Activated T-helper 17 cell treated with anti-CD3 and anti-CD28 coated beads, Interleukin-2, amount 50 U/mL, for 72 hours (primary cell): ENCODE measurements at regions not wholly inside any gene's neighbourhood (a gene's known extent, or its start where the extent isn't known, plus 50 kb on each side); places are given as distances from the start of the nearest gene placed in this dataset.
"Not testable (repeated sequence)": the region's sequence is repeated elsewhere in the genome, so short reads cannot be mapped to it uniquely, and the experiment has no call there.

Experiments used
- ATAC-seq: fragments of 150-1000 bp; cut with Tn5 transposase; replicated peaks from 2 replicates; pipeline ENCODE4 v1.10.0; 2021; ENCODE audit warnings: mild to moderate bottlenecking, moderate library complexity
- H3K27ac Mint-ChIP-seq: one replicate; pipeline ENCODE4 v1.8.0; 2022; ENCODE audit warnings: mixed read lengths
- H3K27me3 Mint-ChIP-seq: one replicate; pipeline ENCODE4 v1.8.0; 2022; ENCODE audit warnings: mixed read lengths
- H3K36me3 Mint-ChIP-seq: one replicate; pipeline ENCODE4 v1.8.0; 2022; ENCODE audit warnings: low read depth, mild to moderate bottlenecking, mixed read lengths
- H3K4me1 Mint-ChIP-seq: one replicate; pipeline ENCODE4 v1.8.0; 2022; ENCODE audit warnings: mixed read lengths
- H3K4me3 Mint-ChIP-seq: one replicate; pipeline ENCODE4 v1.8.0; 2022; ENCODE audit warnings: mild to moderate bottlenecking, mixed read lengths
- H3K9me3 Mint-ChIP-seq: one replicate; pipeline ENCODE4 v1.8.0; 2022; ENCODE audit warnings: mixed read lengths

DNA sequence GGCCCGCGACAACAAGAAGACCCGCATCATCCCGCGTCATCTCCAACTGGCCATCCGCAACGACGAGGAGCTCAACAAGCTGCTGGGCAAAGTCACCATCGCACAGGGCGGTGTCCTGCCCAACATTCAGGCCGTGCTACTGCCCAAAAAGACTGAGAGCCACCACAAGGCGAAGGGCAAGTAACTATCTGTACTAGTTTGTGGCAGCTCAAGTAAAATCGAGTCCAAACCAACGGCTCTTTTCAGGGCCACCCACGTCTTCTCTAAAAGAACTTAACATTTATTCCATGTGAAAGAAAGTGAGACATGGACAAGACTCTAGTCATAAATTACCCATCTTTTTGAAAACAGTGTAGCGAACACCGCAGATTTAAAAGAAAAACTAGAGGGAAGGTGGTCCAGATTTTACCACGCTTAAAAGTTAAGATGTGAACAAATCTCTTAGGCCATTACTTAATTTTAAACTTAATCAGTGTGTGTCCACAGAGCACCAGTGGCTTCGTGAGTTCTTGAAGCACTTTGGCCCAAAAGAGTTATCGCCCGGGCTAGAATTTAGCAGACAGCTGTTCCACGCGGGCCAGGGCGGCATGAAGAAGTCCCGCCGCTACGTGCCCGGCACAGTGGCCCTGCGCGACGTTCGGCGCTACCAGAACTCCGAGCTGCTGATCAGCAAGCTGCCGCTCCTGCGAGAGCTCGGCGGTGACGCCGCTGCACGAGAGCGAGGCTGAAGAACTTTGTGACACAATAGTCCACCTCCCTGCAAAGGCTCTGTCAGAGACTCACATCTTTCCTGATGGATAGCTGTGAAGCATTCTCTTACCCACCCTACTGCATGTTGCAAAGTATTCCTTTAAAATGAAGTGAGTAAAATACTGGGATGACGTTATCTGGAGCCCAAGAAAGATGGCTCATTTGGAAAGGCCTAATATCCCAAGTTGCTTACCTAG is 113.9 kb upstream of the PRSS16 start:
- H3K4me1 Mint-ChIP-seq = peaks cover 6% of the 10 kb centered on the region

DNA sequence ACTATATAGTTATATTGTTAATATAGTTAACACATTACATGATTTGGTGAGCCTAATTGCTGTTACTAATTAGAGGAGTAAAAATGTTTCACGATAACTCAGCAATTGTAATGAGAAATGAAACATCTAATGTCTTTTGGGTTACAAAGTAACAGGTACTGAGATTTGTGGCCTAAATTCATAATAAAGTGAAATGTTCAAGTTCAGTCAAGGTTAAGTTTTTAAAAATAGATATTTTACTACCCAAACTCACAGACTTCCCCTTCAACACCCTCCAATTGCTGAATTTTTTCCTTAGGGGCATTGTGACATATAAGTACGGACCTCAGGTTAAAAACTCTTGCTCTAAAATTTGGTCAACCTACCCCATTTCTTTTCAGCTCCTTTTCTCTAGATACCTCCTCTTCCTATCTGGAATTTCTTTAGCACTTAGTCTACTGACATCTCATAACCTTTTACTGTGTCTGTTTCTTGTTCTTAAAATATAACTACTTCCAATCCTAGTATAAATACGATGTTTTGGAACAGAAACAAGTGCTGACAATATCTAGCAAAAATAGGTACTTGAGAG is 112.3 kb upstream of the PRSS16 start:
- no peak overlapping the region for H3K27ac Mint-ChIP-seq
- H3K9me3 Mint-ChIP-seq = no peaks in the 10 kb centered on the region
- peaks cover 11% of the 10 kb centered on the region for H3K36me3 Mint-ChIP-seq
- no peak for ATAC-seq
- no peak overlapping the region for H3K4me3 Mint-ChIP-seq
- no peaks in the 10 kb centered on the region for H3K27me3 Mint-ChIP-seq
- peaks cover 12% of the 10 kb centered on the region for H3K4me1 Mint-ChIP-seq

More for the DNA sequence above, 113.9 kb upstream of the PRSS16 start:
- peak; percentile 26 for ATAC-seq
- Mint-ChIP-seq H3K27ac (no peak overlapping the region), H3K36me3 (no peaks in the 10 kb centered on the region), H3K27me3 (no peaks in the 10 kb centered on the region), H3K9me3 (no peaks in the 10 kb centered on the region), H3K4me3 (no peak overlapping the region)

DNA sequence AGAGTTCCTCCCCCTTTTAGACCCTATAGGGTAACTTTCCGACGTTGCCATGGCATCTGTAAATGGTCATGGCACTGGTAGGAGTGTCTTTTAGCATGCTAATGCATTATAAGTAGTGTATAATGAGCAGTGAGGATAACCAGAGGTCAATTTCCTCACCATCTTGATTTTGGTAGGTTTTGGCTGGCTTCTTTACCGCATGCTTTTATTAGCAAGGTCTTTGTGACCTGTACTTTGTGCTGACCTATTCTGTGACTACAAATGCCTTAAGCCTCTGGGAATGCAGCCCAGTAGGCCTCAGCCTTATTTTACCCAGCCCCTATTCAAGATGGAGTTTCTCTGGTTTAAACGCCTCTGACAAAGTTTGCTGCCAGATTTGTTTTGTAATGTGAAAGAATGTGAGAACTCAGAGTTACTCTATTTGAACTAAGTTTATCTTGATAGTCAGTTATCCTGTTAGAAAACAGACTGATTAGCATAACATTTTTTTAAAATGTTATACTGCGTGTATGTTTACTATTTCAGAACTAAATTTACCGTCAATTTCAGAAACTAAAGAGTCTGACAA is 111.3 kb upstream of the PRSS16 start:
- Mint-ChIP-seq H3K4me1 (peaks cover 16% of the 10 kb centered on the region), H3K27ac (no peak overlapping the region), H3K9me3 (no peaks in the 10 kb centered on the region), H3K36me3 (peaks cover 16% of the 10 kb centered on the region), H3K4me3 (no peak overlapping the region), H3K27me3 (no peaks in the 10 kb centered on the region)
- no peak for ATAC-seq

DNA sequence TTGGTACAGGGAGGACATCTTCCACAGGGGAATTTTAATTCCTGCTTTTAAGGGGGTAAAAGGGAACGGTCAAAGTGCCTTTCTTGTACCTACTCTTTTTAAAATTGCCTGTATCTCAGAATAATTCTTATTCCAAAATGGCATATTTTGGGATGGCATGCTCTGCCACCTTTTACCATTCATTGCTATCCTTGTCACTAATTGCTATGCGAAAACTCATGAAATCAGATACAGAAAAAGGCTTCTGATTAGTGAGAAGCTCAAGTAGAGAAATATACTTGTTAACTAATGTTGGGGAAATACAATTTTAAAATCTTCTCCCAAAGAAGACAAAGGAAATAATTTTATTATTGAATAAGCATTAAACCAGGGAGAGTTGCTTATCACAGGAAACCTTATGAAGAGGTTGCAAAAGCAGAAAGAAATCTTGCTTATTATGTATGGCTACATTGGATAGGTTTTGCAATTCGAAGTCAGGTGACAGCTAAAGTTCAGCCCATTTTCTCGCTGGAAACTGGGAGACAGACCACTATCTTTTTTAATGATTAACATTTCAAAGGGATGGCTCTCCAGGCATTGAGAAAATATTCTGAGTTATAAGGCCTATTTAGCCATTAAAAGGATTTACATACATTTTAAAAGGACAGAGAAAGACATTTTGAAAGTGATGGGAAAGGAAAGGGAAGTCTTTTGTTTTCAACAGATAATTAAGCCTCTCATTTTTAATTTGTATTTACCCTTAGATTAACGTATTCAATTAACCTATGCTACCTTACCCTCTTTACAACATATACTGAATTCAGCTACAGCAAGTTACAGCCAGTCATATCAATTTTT is 110.3 kb upstream of the PRSS16 start:
- no peak for ATAC-seq
- H3K27me3 Mint-ChIP-seq = no peaks in the 10 kb centered on the region
- H3K4me3 Mint-ChIP-seq = no peak overlapping the region
- no peaks in the 10 kb centered on the region for H3K9me3 Mint-ChIP-seq
- H3K36me3 Mint-ChIP-seq = peaks cover 17% of the 10 kb centered on the region
- H3K4me1 Mint-ChIP-seq = peaks cover 22% of the 10 kb centered on the region
- no peak overlapping the region for H3K27ac Mint-ChIP-seq

DNA sequence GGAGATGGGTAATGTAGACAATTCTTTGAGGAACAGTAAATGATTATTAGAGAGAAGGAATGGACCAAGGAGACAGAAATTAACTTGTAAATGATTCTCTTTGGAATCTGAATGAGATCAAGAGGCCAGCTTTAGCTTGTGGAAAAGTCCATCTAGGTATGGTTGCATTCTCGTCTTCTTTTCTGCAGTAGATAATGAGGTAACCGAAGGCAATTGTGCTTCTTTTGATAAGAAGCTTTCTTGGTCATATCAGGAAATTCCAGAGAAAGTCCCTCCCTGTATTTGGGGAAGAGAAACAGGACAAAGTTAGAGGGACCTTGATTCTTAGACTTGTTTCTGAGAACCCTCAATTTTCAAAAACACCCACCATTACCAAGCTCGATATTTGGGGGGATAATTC is 109.1 kb upstream of the PRSS16 start:
- no peaks in the 10 kb centered on the region for H3K9me3 Mint-ChIP-seq
- peaks cover 22% of the 10 kb centered on the region for H3K36me3 Mint-ChIP-seq
- H3K4me1 Mint-ChIP-seq = peaks cover 25% of the 10 kb centered on the region
- no peak for ATAC-seq
- no peaks in the 10 kb centered on the region for H3K27me3 Mint-ChIP-seq
- peak overlapping the region; percentile 98 for H3K27ac Mint-ChIP-seq
- peak overlapping the region; percentile 98 for H3K4me3 Mint-ChIP-seq

DNA sequence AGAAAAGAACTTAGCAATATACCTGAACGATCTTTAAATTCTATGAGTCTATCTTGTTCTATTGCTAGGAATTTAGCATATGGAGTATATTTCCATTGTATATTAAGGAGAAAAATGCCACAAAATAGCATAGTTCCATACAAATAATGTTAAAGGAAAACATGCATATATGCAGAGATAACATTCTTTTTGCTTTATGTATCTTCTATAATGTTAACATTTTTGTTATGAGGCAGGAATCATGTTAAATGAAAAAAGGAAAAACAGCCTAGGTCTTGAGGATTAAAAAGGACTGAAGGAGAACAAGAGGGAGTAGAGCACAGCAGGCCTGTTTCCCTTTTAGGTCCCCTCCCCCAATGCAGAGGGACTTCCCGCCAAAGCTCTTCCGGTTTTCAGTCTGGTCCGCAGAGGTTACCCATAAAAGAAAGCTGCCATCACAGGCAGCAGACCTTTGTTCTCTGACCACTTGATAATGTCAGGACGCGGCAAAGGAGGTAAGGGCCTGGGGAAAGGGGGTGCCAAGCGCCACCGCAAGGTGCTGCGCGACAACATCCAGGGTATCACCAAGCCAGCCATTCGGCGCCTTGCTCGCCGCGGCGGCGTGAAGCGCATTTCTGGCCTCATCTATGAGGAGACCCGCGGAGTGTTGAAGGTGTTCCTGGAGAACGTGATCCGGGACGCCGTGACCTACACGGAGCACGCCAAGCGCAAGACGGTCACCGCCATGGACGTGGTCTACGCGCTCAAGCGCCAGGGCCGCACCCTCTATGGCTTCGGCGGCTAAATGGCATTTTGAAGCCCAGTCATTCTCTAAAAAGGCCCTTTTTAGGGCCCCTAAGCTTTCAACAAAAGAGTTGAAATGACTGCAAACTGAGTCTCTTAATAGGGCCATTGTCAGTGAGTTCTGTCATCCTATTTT is 108.4 kb upstream of the PRSS16 start:
- Mint-ChIP-seq H3K27me3 (no peaks in the 10 kb centered on the region), H3K27ac (peak overlapping the region; percentile 98), H3K4me3 (peak overlapping the region; percentile 98), H3K36me3 (peaks cover 24% of the 10 kb centered on the region), H3K9me3 (no peaks in the 10 kb centered on the region), H3K4me1 (peaks cover 27% of the 10 kb centered on the region)
- ATAC-seq = peak; percentile 87

DNA sequence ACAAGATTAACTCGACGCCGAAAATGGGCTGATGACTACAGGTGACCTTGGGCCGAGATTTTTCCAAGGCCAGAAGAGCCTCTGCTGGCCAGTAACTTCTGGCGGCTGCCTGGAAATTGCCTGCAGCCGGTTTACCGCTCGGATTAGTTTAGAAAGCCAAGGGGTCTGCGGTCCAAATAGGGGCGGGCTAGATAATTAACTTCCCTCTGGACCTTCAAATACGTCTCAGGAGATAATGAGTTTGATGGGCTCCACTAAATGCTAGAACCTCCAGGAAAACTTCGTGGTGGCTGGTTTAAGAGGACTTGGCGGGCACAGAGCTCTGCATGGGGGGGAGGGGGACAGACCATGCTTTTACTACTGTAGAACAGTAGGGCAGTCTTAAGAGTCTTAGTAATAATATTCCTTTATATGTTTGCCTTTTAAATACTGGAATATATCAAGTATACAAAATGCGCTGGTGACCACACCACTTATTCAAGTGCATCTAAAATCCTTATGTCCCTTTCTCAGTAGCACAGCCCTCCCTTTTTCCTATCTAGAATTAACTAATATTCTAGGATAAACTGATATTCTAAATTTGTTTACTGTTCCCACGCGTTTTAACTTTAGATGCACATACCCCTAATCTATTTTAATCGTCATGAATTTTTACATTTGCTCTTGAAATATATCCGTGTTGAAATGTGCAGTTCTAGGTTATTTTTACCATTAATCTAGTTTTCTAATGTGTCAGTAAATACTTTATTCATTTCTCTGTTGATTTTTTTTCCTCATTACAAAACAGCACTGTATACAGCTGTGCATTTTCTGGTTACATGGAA is 107.5 kb upstream of the PRSS16 start:
- no peaks in the 10 kb centered on the region for H3K27me3 Mint-ChIP-seq

DNA sequence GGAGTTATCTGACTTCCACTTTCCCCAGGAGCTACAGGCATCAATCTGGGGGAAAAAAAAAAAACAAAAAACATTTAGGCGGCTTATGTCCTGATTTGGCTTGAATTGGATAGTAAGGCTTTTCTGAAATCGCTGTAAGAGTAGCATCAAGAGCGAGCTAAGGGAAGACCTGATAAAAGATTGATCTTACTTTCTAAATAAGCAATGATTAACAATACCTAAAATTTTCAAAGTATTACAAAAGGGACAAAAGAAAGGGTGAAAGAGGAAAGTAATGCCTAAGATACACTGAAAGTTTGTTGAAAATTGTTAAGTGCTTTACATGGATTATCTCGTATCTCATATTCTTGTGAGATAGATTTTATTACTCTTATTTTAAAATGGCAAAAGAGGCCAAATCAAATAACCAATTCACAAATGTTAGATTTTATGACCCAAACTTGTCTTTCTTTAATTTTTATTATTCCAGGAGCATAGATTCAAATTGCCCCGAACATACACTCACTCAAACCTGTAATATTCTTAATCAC is 106.4 kb upstream of the PRSS16 start:
- H3K4me3 Mint-ChIP-seq = peak overlapping the region; percentile 98
- ATAC-seq = no peak
- no peaks in the 10 kb centered on the region for H3K9me3 Mint-ChIP-seq
- H3K27me3 Mint-ChIP-seq = no peaks in the 10 kb centered on the region
- H3K4me1 Mint-ChIP-seq = peaks cover 27% of the 10 kb centered on the region
- H3K36me3 Mint-ChIP-seq = peaks cover 24% of the 10 kb centered on the region
- H3K27ac Mint-ChIP-seq = peak overlapping the region; percentile 74

More for the DNA sequence above, 107.5 kb upstream of the PRSS16 start:
- ATAC-seq = peak; percentile 28
- peak overlapping the region; percentile 98 for H3K27ac Mint-ChIP-seq
- H3K36me3 Mint-ChIP-seq = peaks cover 24% of the 10 kb centered on the region
- peak overlapping the region; percentile 98 for H3K4me3 Mint-ChIP-seq
- H3K9me3 Mint-ChIP-seq = no peaks in the 10 kb centered on the region
- peaks cover 27% of the 10 kb centered on the region for H3K4me1 Mint-ChIP-seq

DNA sequence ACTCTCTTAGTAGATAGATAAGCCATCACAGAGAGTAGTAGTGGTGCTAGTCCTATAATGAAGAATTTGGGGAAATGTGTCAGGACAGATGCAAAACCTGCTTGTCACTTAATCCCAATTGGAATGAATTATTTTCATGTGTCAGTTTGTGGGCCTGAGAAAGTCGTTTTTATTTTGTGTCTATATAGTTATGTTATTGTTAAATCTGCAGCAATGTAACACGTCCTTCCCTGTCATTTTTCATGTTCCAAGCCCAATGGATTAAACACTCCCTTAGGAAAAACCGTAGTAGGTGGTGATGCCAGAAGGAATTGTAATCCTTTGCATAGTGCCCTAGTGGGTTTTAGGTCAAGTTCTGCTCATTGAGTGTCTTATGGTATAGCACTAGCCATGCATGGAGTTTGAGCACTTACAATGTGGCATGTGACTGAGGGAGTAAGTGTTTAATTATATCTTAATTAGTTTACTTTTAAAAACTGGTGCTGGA is 105.9 kb upstream of the PRSS16 start:
- H3K4me3 Mint-ChIP-seq = peak overlapping the region; percentile 98
- peaks cover 27% of the 10 kb centered on the region for H3K4me1 Mint-ChIP-seq
- ATAC-seq = no peak
- H3K27ac Mint-ChIP-seq = peak overlapping the region; percentile 74
- no peaks in the 10 kb centered on the region for H3K9me3 Mint-ChIP-seq
- no peaks in the 10 kb centered on the region for H3K27me3 Mint-ChIP-seq
- peaks cover 24% of the 10 kb centered on the region for H3K36me3 Mint-ChIP-seq

DNA sequence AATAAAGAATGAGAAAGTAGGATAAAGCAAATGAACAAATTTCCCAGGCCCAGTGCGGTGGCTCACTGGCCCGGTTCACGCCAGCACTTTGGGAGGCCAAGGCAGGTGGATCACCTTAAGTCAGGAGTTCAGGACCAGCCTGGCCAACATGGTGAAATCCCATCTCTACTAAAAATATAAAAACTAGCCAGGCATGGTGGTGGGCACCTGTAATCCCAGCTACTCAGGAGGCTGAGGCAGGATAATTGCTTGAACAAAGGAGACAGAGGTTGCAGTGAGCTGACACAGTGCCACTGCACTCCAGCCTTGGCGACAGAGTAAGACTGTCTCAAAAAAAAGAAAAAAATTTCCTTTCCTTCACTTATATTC is 104.5 kb upstream of the PRSS16 start:
- not testable (repeated sequence) for H3K27me3 Mint-ChIP-seq, H3K9me3 Mint-ChIP-seq, ATAC-seq, H3K4me3 Mint-ChIP-seq
- Mint-ChIP-seq H3K27ac (peak overlapping the region; percentile 52), H3K4me1 (peaks cover 26% of the 10 kb centered on the region), H3K36me3 (peaks cover 24% of the 10 kb centered on the region)

DNA sequence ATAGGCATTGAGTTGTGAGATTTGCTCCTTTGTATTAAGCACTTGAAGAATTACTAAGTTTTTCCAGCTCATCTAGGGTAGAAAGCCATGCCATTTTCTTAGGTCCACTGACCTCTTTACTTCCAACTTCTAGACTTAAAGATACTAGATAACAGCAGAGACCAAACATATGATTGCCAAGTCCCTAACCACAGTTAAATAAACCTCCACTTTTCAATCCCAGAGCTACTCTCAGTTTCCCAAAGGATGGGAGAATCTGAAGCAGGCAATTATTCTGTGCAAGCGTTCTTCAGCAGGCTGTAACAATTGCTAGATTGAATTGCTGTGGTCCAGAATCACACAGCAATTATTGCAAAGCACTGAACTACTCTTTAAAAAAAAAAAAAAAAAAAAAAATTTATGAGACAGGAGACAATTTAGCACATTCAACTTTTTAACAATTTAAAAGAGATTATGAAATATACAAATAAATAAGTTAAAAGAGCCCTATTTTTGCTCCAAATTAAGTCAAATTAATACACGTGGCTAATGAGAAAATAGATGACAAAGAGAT is 104.0 kb upstream of the PRSS16 start:
- H3K9me3 Mint-ChIP-seq = no peaks in the 10 kb centered on the region
- H3K27ac Mint-ChIP-seq = peak overlapping the region; percentile 52
- H3K27me3 Mint-ChIP-seq = no peaks in the 10 kb centered on the region
- H3K4me3 Mint-ChIP-seq = no peak overlapping the region
- H3K4me1 Mint-ChIP-seq = peaks cover 23% of the 10 kb centered on the region
- no peak for ATAC-seq
- peaks cover 24% of the 10 kb centered on the region for H3K36me3 Mint-ChIP-seq

DNA sequence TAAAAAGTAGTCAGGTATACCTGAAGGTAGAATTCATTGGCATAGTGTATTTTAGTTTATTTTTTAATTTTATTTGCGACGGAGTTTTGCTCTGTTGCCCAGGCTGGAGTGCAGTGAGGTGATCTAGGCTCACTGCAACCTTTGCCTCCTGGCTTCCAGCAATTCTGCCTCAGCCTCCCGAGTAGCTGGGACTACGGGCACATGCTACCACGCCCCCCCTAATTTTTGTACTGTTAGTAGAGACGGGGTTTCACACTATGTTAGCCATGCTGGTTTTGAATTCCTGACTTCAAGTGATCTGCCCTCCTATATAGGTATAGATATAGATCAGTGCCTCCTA is 102.8 kb upstream of the PRSS16 start:
- H3K4me1 Mint-ChIP-seq = peaks cover 20% of the 10 kb centered on the region
- peaks cover 16% of the 10 kb centered on the region for H3K36me3 Mint-ChIP-seq
- no peaks in the 10 kb centered on the region for H3K27me3 Mint-ChIP-seq
- no peaks in the 10 kb centered on the region for H3K9me3 Mint-ChIP-seq
- no peak overlapping the region for H3K4me3 Mint-ChIP-seq
- H3K27ac Mint-ChIP-seq = no peak overlapping the region
- no peak for ATAC-seq
